Gastrocnemius medialis (tissue), 4 donors: ENCODE measurements at regions not wholly inside any gene's neighbourhood (a gene's known extent, or its start where the extent isn't known, plus 50 kb on each side); places are given as distances from the start of the nearest gene placed in this dataset.
"Not testable (repeated sequence)": the region's sequence is repeated elsewhere in the genome, so short reads cannot be mapped to it uniquely, and the experiment has no call there.

ENCODE experiments used
- CTCF ChIP-seq, 5 experiments: fragments of 450-650 bp in 3 of 5; fragments of 200-600 bp in 2 of 5; sonication (generic) in 2 of 5; IDR thresholded peaks in 4 of 5; conservative IDR thresholded peaks in 1 of 5; 1 replicate in 4 of 5; 2 replicates in 1 of 5; pipeline ENCODE4 v1.5.1; 2016 to 2019; ENCODE audit warnings: antibody characterized with exemption in 5 of 5, mild to moderate bottlenecking in 3 of 5, moderate library complexity in 3 of 5
- POLR2A ChIP-seq, 2 donors: fragments of 450-650 bp; IDR thresholded peaks; one replicate each; pipeline ENCODE4 v1.6.1; 2017; ENCODE audit warnings: antibody characterized with exemption in 2 of 2, mild to moderate bottlenecking in 2 of 2, moderate library complexity in 2 of 2

GRCh38 chr3:110023022-110023421 is 685.7 kb upstream of the DPPA4 start:
- TF ChIP-seq POLR2A (IDR thresholded peaks at IDR 0.05); CTCF (IDR thresholded peaks at IDR 0.05 in 4 of 5, conservative IDR thresholded peaks at IDR 0.05 in 1 of 5): not testable (repeated sequence)
